OCI-LY7 (cell line): ENCODE measurements at regions not wholly inside any gene's neighbourhood (a gene's known extent, or its start where the extent isn't known, plus 50 kb on each side); places are given as distances from the start of the nearest gene placed in this dataset.

ENCODE experiments used
- BruUV-seq: library from RNA; stranded (reverse); fragments of 400-500 nt; replicated peaks from 2 replicates; lab custom pipeline; 2021; lab: Mats Ljungman, UMichigan
- CTCF ChIA-PET: fragments of 300-600 bp; sonication (Branson Sonifier 250); formaldehyde crosslinking; loops from one replicate; lab custom pipeline; 2022; ENCODE audit warnings: antibody characterized with exemption; ENCODE audit not compliant: unreplicated experiment; lab: Charles Lee
- POLR2A ChIA-PET: fragments of 300-600 bp; sonication (Branson Sonifier 250); formaldehyde crosslinking; loops from one replicate; lab custom pipeline; 2022; ENCODE audit warnings: antibody characterized with exemption; lab: Charles Lee
- DNase-seq: peaks from one replicate; pipeline ENCODE4 v3.0.0-alpha.2; 2015; ENCODE audit warnings: low spot score
- H2AFZ ChIP-seq: fragments of 200-600 bp; sonication (generic), shearing (Covaris generic); 2 replicates; pipeline ENCODE4 v1.6.1; 2014; ENCODE audit warnings: mild to moderate bottlenecking, antibody characterized with exemption, low read length, moderate library complexity
- H3K27ac ChIP-seq: fragments of 200-600 bp; sonication (generic); 2 replicates; pipeline ENCODE4 v1.5.1; 2014; ENCODE audit warnings: mixed run types, low read depth, mild to moderate bottlenecking, moderate library complexity, low read length, inconsistent platforms; ENCODE audit not compliant: poor library complexity, severe bottlenecking
- H3K36me3 ChIP-seq: fragments of 200-600 bp; sonication (generic); 2 replicates; pipeline ENCODE4 v1.6.1; 2014; ENCODE audit warnings: mild to moderate bottlenecking, antibody characterized with exemption, low read length, moderate library complexity, mixed read lengths; ENCODE audit not compliant: insufficient read depth
- H3K4me1 ChIP-seq: fragments of 200-600 bp; sonication (generic); 2 replicates; pipeline ENCODE4 v1.5.1; 2014; ENCODE audit warnings: mild to moderate bottlenecking, low read length; ENCODE audit not compliant: insufficient read depth, poor library complexity, severe bottlenecking
- H3K4me2 ChIP-seq: fragments of 200-600 bp; sonication (generic); 2 replicates; pipeline ENCODE4 v1.6.1; 2014; ENCODE audit warnings: mild to moderate bottlenecking, low read length
- H3K4me3 ChIP-seq: fragments of 200-600 bp; sonication (generic); 2 replicates; pipeline ENCODE4 v1.5.1; 2014; ENCODE audit warnings: mild to moderate bottlenecking, low read depth, low read length; ENCODE audit not compliant: poor library complexity, severe bottlenecking
- H3K79me2 ChIP-seq: fragments of 200-600 bp; sonication (generic); 2 replicates; pipeline ENCODE4 v1.6.1; 2016; ENCODE audit warnings: low read depth, mild to moderate bottlenecking, low read length, moderate library complexity, mixed read lengths; ENCODE audit not compliant: insufficient read depth
- H3K9me2 ChIP-seq: fragments of 200-600 bp; sonication (generic); 2 replicates; pipeline ENCODE4 v1.6.1; 2016; ENCODE audit warnings: mild to moderate bottlenecking, low read length, mixed read lengths; ENCODE audit not compliant: insufficient read depth
- H3K9me3 ChIP-seq: fragments of 200-600 bp; sonication (generic); 2 replicates; pipeline ENCODE4 v1.6.1; 2014; ENCODE audit warnings: mild to moderate bottlenecking, mixed run types, low read length, mixed read lengths
- H4K20me1 ChIP-seq: fragments of 200-600 bp; sonication (generic); 2 replicates; pipeline ENCODE4 v1.6.1; 2014; ENCODE audit warnings: mild to moderate bottlenecking, antibody characterized with exemption, low read length, moderate library complexity, mixed read lengths; ENCODE audit not compliant: insufficient read depth
- EZH2phosphoT487 ChIP-seq: fragments of 200-600 bp; sonication (generic); IDR thresholded peaks from 2 replicates; pipeline ENCODE4 v1.6.1; 2018; ENCODE audit warnings: low read depth, borderline replicate concordance, mild to moderate bottlenecking, mixed run types, antibody characterized with exemption, low read length, moderate library complexity, mixed read lengths
- intact Hi-C: fragments of 100-400 bp; cut with micrococcal nuclease; formaldehyde crosslinking; loops from one replicate; pipeline ENCODE4 v1.10.0; 2022; ENCODE audit not compliant: unreplicated experiment
- TF ChIP-seq, protein P1 (sequence below): fragments of 200-600 bp; sonication (generic); conservative IDR thresholded peaks from 2 replicates; pipeline ENCODE4 v1.5.1; 2014; ENCODE audit warnings: mild to moderate bottlenecking, antibody characterized with exemption, low read length, moderate library complexity, mixed read lengths

DNA sequence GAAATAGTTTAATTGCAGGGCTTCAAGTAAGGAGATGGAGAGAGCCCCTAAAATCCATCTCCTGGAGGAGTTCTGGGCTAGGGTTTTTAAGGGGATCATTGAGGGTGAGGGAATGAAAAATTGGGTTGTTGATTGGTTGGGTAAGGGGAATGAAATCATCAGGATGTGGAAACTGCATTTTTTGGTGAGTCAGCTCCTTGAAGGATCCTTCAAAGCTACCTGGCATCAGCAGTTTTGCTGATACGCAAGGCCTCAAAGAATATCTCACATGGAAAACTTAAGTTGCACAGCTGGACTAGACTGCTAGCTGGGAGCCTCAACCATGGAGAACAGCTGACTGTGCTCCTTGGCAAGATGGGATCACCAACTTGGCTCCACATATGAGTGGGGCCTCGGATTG lies 136.7 kb downstream of the FGF10 start:
- no TSS peak for BruUV-seq
- CTCF ChIA-PET = no interaction called here

DNA sequence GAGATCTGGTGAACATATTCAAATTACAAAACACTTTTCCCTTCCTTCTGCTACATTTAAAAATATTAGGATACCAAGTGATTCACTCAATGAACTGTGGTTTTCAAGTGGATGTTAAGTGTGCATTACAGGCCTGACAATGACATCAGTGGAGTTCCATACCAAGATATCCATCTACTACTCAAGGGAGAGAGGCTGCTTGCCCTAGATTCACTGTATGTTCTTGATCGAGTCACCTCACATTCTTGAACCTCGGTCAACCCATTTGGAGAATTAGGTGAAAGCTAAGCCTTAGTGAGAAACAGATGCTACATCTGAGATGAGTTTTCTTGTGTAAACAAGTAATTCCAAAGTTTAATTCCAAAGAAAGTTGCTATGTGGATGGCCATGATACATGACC lies 142.2 kb downstream of the FGF10 start:
- no peak overlapping the region for H3K27ac ChIP-seq
- H2AFZ ChIP-seq = no peak overlapping the region
- no peak overlapping the region for H3K4me2 ChIP-seq
- POLR2A ChIA-PET = interaction anchor here (1.1 to 1.2 kb wide), 2 partner anchors 13 to 61 kb away, joined by 3 read pairs; no protein-coding TSS in a partner anchor
- no peak for DNase-seq
- H3K9me3 ChIP-seq = no peaks in the 10 kb centered on the region
- no peak overlapping the region for H3K4me3 ChIP-seq
- no peaks in the 10 kb centered on the region for H4K20me1 ChIP-seq
- no peaks in the 10 kb centered on the region for H3K9me2 ChIP-seq
- intact Hi-C loops = no loop called here
- no peaks in the 10 kb centered on the region for H3K4me1 ChIP-seq
- no peaks in the 10 kb centered on the region for H3K79me2 ChIP-seq
- CTCF ChIA-PET = no interaction called here
- no peaks in the 10 kb centered on the region for H3K36me3 ChIP-seq
- TF ChIP-seq, protein P1, sequence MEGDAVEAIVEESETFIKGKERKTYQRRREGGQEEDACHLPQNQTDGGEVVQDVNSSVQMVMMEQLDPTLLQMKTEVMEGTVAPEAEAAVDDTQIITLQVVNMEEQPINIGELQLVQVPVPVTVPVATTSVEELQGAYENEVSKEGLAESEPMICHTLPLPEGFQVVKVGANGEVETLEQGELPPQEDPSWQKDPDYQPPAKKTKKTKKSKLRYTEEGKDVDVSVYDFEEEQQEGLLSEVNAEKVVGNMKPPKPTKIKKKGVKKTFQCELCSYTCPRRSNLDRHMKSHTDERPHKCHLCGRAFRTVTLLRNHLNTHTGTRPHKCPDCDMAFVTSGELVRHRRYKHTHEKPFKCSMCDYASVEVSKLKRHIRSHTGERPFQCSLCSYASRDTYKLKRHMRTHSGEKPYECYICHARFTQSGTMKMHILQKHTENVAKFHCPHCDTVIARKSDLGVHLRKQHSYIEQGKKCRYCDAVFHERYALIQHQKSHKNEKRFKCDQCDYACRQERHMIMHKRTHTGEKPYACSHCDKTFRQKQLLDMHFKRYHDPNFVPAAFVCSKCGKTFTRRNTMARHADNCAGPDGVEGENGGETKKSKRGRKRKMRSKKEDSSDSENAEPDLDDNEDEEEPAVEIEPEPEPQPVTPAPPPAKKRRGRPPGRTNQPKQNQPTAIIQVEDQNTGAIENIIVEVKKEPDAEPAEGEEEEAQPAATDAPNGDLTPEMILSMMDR = no peak
- no peak for TF ChIP-seq EZH2phosphoT487
- BruUV-seq = no TSS peak

More for the DNA sequence above, 136.7 kb downstream of the FGF10 start:
- TF ChIP-seq, protein P1 = no peak
- TF ChIP-seq EZH2phosphoT487 = no peak
- Histone ChIP-seq H3K4me3 (no peak overlapping the region), H3K79me2 (no peaks in the 10 kb centered on the region), H3K4me2 (no peak overlapping the region), H2AFZ (no peak overlapping the region), H3K9me2 (no peaks in the 10 kb centered on the region), H3K9me3 (no peaks in the 10 kb centered on the region), H3K27ac (no peak overlapping the region), H3K36me3 (no peaks in the 10 kb centered on the region), H4K20me1 (no peaks in the 10 kb centered on the region), H3K4me1 (no peaks in the 10 kb centered on the region)
- no peak for DNase-seq
- intact Hi-C loops = no loop called here
- POLR2A ChIA-PET = interaction anchor here (0.6 kb wide), 1 partner anchor 30 kb away, joined by 3 read pairs; no protein-coding TSS in a partner anchor

DNA sequence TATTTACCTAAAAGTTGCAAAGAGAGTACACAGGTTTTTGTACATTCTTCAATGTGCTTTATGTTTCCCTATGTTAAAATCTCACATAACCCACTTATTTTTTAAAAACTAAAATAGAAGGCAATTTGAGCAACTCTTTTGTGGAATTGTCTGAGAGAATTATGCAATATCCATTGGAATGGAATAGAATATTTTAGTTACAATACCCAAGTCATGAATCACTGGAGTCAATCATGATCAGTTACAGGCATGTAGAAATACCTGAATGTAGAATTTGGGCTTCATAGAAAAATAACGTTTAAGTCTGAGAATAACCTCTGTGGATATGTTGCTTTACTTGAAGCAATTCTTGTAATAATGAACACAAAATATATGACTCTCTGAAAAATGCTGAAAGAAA lies 143.3 kb downstream of the FGF10 start:
- H3K4me3 ChIP-seq = no peak overlapping the region
- H3K27ac ChIP-seq = no peak overlapping the region
- POLR2A ChIA-PET = no interaction called here
- no peak overlapping the region for H2AFZ ChIP-seq
- DNase-seq = no peak
- CTCF ChIA-PET = no interaction called here
- H3K9me2 ChIP-seq = no peaks in the 10 kb centered on the region
- H4K20me1 ChIP-seq = no peaks in the 10 kb centered on the region
- no TSS peak for BruUV-seq
- no peaks in the 10 kb centered on the region for H3K79me2 ChIP-seq
- no peak overlapping the region for H3K4me2 ChIP-seq
- H3K36me3 ChIP-seq = no peaks in the 10 kb centered on the region
- no peaks in the 10 kb centered on the region for H3K4me1 ChIP-seq
- intact Hi-C loops = no loop called here
- TF ChIP-seq EZH2phosphoT487 = no peak
- TF ChIP-seq, protein P1 = no peak
- H3K9me3 ChIP-seq = no peaks in the 10 kb centered on the region
